Loucy (cell line): ENCODE measurements at regions not wholly inside any gene's neighbourhood (a gene's known extent, or its start where the extent isn't known, plus 50 kb on each side); places are given as distances from the start of the nearest gene placed in this dataset.

ENCODE experiments used
- H2AFZ ChIP-seq: fragments of 200-600 bp; sonication (generic); 2 replicates; pipeline ENCODE4 v1.6.0; 2016; ENCODE audit warnings: antibody characterized with exemption, mild to moderate bottlenecking, low read length, moderate library complexity
- H3F3A ChIP-seq: fragments of 200-600 bp; 2 replicates; pipeline ENCODE4 v1.6.0; 2016; ENCODE audit warnings: antibody characterized with exemption, low read depth, mild to moderate bottlenecking
- H3K27me3 ChIP-seq: fragments of 200-600 bp; sonication (generic); 2 replicates; pipeline ENCODE4 v1.6.1; 2014; ENCODE audit warnings: low read length, mild to moderate bottlenecking; ENCODE audit not compliant: insufficient read depth, poor library complexity, severe bottlenecking
- H3K36me3 ChIP-seq: fragments of 200-600 bp; sonication (generic); 2 replicates; pipeline ENCODE4 v1.6.1; 2016; ENCODE audit warnings: low read length; ENCODE audit not compliant: insufficient read depth
- H3K4me1 ChIP-seq: fragments of 200-600 bp; sonication (generic); 2 replicates; pipeline ENCODE4 v1.5.1; 2014; ENCODE audit warnings: low read length, mild to moderate bottlenecking; ENCODE audit not compliant: insufficient read depth, poor library complexity, severe bottlenecking
- H3K4me2 ChIP-seq: fragments of 200-600 bp; sonication (generic); 2 replicates; pipeline ENCODE4 v1.6.0; 2014; ENCODE audit warnings: antibody characterized with exemption, low read length, low read depth, mild to moderate bottlenecking; ENCODE audit not compliant: poor library complexity, severe bottlenecking
- H3K4me3 ChIP-seq: fragments of 200-600 bp; sonication (generic); 2 replicates; pipeline ENCODE4 v1.5.1; 2014; ENCODE audit warnings: low read length, mild to moderate bottlenecking, mixed read lengths; ENCODE audit not compliant: poor library complexity, severe bottlenecking
- H3K79me2 ChIP-seq: fragments of 200-600 bp; sonication (generic); 2 replicates; pipeline ENCODE4 v1.6.1; 2014; ENCODE audit warnings: low read length; ENCODE audit not compliant: insufficient read depth
- H3K9ac ChIP-seq: fragments of 200-600 bp; sonication (generic); 2 replicates; pipeline ENCODE4 v1.6.0; 2014; ENCODE audit warnings: mild to moderate bottlenecking, low read depth, low read length, moderate library complexity; ENCODE audit not compliant: poor library complexity, severe bottlenecking
- H3K9me2 ChIP-seq: fragments of 200-600 bp; sonication (generic); replicated peaks from 2 replicates; pipeline ENCODE4 v1.6.1; 2016; ENCODE audit warnings: low read depth, low read length, mixed read lengths
- H3K9me3 ChIP-seq: fragments of 200-600 bp; sonication (generic); 2 replicates; pipeline ENCODE4 v1.6.1; 2014; ENCODE audit warnings: mild to moderate bottlenecking, antibody characterized with exemption, low read length, low read depth; ENCODE audit not compliant: insufficient read depth
- H4K20me1 ChIP-seq: fragments of 200-600 bp; sonication (generic); 2 replicates; pipeline ENCODE4 v1.6.0; 2014; ENCODE audit warnings: antibody characterized with exemption, low read length, mild to moderate bottlenecking; ENCODE audit not compliant: insufficient read depth, poor library complexity, severe bottlenecking
- CTCF ChIP-seq: fragments of 200-600 bp; sonication (generic); conservative IDR thresholded peaks from 2 replicates; pipeline ENCODE4 v1.5.1; 2014; ENCODE audit warnings: mild to moderate bottlenecking, antibody characterized with exemption, low read length
- EZH2phosphoT487 ChIP-seq: fragments of 200-600 bp; IDR thresholded peaks from 2 replicates; pipeline ENCODE4 v1.6.1; 2018; ENCODE audit warnings: antibody characterized with exemption, mild to moderate bottlenecking, moderate library complexity, borderline replicate concordance

- Histone ChIP-seq H3K36me3 (no peaks in the 10 kb centered on the region), H4K20me1 (no peaks in the 10 kb centered on the region), H3K9me2 (no peaks in the 10 kb centered on the region), H3K9ac (no peak overlapping the region), H3K27me3 (no peaks in the 10 kb centered on the region), H3K4me2 (no peak overlapping the region), H2AFZ (no peak overlapping the region), H3K4me3 (no peak overlapping the region), H3K4me1 (no peaks in the 10 kb centered on the region), H3K79me2 (no peaks in the 10 kb centered on the region), H3F3A (no peaks in the 10 kb centered on the region), H3K9me3 (peaks cover 13% of the 10 kb centered on the region; the same call in 1 of the 2 replicates)
- TF ChIP-seq EZH2phosphoT487 (no peak), CTCF (no peak)
Observed at GRCh38 chr6:9875605-9876353, 539.1 kb downstream of the TFAP2A start.

- no peaks in the 10 kb centered on the region for H3K36me3 ChIP-seq
Observed at GRCh38 chr6:9862603-9863167, 552.2 kb downstream of the TFAP2A start.

GRCh38 chr6:9851541-9852380 lies 563.1 kb downstream of the TFAP2A start:
- no peak overlapping the region for H3K9ac ChIP-seq
- no peaks in the 10 kb centered on the region for H3K9me2 ChIP-seq
- H3K9me3 ChIP-seq, result peaks cover 9% of the 10 kb centered on the region; the same call in 1 of the 2 replicates
- no peak overlapping the region for H3K4me2 ChIP-seq
- no peaks in the 10 kb centered on the region for H3F3A ChIP-seq
- no peak overlapping the region for H2AFZ ChIP-seq
- no peaks in the 10 kb centered on the region for H3K36me3 ChIP-seq
- no peaks in the 10 kb centered on the region for H3K79me2 ChIP-seq
- no peaks in the 10 kb centered on the region for H3K4me1 ChIP-seq
- H4K20me1 ChIP-seq, result no peaks in the 10 kb centered on the region
- H3K4me3 ChIP-seq, result no peak overlapping the region
- no peak for TF ChIP-seq CTCF
- H3K27me3 ChIP-seq, result no peaks in the 10 kb centered on the region

More at GRCh38 chr6:9862603-9863167, 552.2 kb downstream of the TFAP2A start:
- H3K9me3 ChIP-seq, result no peaks in the 10 kb centered on the region
- H3F3A ChIP-seq, result no peaks in the 10 kb centered on the region
- no peaks in the 10 kb centered on the region for H3K9me2 ChIP-seq
- no peak overlapping the region for H3K4me2 ChIP-seq
- H3K4me1 ChIP-seq, result no peaks in the 10 kb centered on the region
- no peaks in the 10 kb centered on the region for H3K27me3 ChIP-seq
- no peak overlapping the region for H3K4me3 ChIP-seq
- TF ChIP-seq EZH2phosphoT487 (no peak), CTCF (no peak)
- H4K20me1 ChIP-seq, result no peaks in the 10 kb centered on the region
- no peak overlapping the region for H2AFZ ChIP-seq
- H3K79me2 ChIP-seq, result no peaks in the 10 kb centered on the region
- no peak overlapping the region for H3K9ac ChIP-seq
